HepG2 (cell line): ENCODE measurements at regions not wholly inside any gene's neighbourhood (a gene's known extent, or its start where the extent isn't known, plus 50 kb on each side); places are given as distances from the start of the nearest gene placed in this dataset.
A peak's percentile ranks its signal among the peaks of the same experiment; 100 is the strongest.

ENCODE experiments used
- ATAC-seq: fragments of 200-7000 bp; cut with Tn5 transposase; 3 replicates; pipeline ENCODE4 v1.9.1; 2020; ENCODE audit warnings: mild to moderate bottlenecking, moderate library complexity
- BruUV-seq: library from RNA; stranded (reverse); fragments of 400-500 nt; replicated peaks from 2 replicates; lab custom pipeline; 2021; lab: Mats Ljungman, UMichigan
- CTCF ChIA-PET: fragments of 300-600 bp; formaldehyde crosslinking; extraction: SDS; loops from one replicate; lab custom pipeline; 2021; ENCODE audit warnings: low total read pairs, inconsistent platforms, low intra/inter-chr PET ratio; lab: Yijun Ruan, JAX
- POLR2A ChIA-PET: fragments of 350-600 bp; sonication (Branson Sonifier 250); formaldehyde crosslinking; loops from one replicate; lab custom pipeline; 2020; ENCODE audit warnings: antibody characterized with exemption, inconsistent platforms; lab: Yijun Ruan, JAX
- DNase-seq: peaks from one replicate; pipeline ENCODE4 v3.0.0-alpha.2; 2015; ENCODE audit warnings: low spot score
- FAIRE-seq: peaks from 3 replicates; lab custom pipeline; 2011; peaks lifted over from hg19 to GRCh38; lab: Jason Lieb, UNC
- H2AFZ ChIP-seq: one replicate; pipeline ENCODE4 v1.6.1; 2011; ENCODE audit warnings: low read length, inconsistent platforms
- H3K27ac ChIP-seq: fragments of 300-600 bp; 3 replicates; pipeline ENCODE4 v1.8.0; 2011; ENCODE audit warnings: mixed run types, mild to moderate bottlenecking, mixed read lengths, low read length, inconsistent platforms; ENCODE audit not compliant: insufficient read depth; ENCODE audit errors: extremely low read length
- H3K27me3 ChIP-seq, 2 experiments: fragments of 200-600 bp in 1 of 2; 2 replicates in 1 of 2; 3 replicates in 1 of 2; pipeline versions ENCODE4 v1.6.0 to v1.8.0; 2011; ENCODE audit warnings: low read length in 2 of 2, mild to moderate bottlenecking in 2 of 2, moderate library complexity in 2 of 2, inconsistent platforms in 1 of 2; ENCODE audit not compliant: insufficient read depth in 2 of 2, control insufficient read depth in 1 of 2
- H3K36me3 ChIP-seq, 2 experiments: fragments of 200-600 bp in 1 of 2; replicated peaks in 1 of 2; 2 replicates in 1 of 2; 3 replicates in 1 of 2; pipeline versions ENCODE4 v1.5.1 to v1.8.0; 2011; ENCODE audit warnings: low read length in 2 of 2, inconsistent platforms in 1 of 2; ENCODE audit not compliant: insufficient read depth in 2 of 2, control insufficient read depth in 1 of 2
- H3K4me1 ChIP-seq: 2 replicates; pipeline ENCODE4 v1.5.1; 2012; ENCODE audit warnings: low read length, inconsistent platforms; ENCODE audit not compliant: insufficient read depth
- H3K4me2 ChIP-seq: 2 replicates; pipeline ENCODE4 v1.6.0; 2011; ENCODE audit warnings: low read depth, low read length, inconsistent platforms
- H3K4me3 ChIP-seq, 3 experiments: fragments of 200-600 bp in 1 of 3; sonication (generic), shearing (Covaris generic) in 1 of 3; replicated peaks in 1 of 3; 2 replicates each; pipeline ENCODE4 v1.5.1; 2011 to 2016; ENCODE audit warnings: low read length in 3 of 3, inconsistent platforms in 2 of 3, low read depth in 2 of 3, mild to moderate bottlenecking in 2 of 3, control low read depth in 1 of 3, mixed read lengths in 1 of 3; ENCODE audit not compliant: insufficient read depth in 1 of 3
- H3K79me2 ChIP-seq: one replicate; pipeline ENCODE4 v1.6.1; 2011; ENCODE audit warnings: low read length, inconsistent platforms; ENCODE audit not compliant: insufficient read depth
- H3K9ac ChIP-seq: 2 replicates; pipeline ENCODE4 v1.6.0; 2011; ENCODE audit warnings: mild to moderate bottlenecking, low read depth, low read length, inconsistent platforms; ENCODE audit not compliant: insufficient read depth
- H3K9me3 ChIP-seq: 2 replicates; pipeline ENCODE4 v1.5.1; 2012; ENCODE audit warnings: mild to moderate bottlenecking, low read length
- H4K20me1 ChIP-seq: 2 replicates; pipeline ENCODE4 v1.6.0; 2011; ENCODE audit warnings: inconsistent platforms, mild to moderate bottlenecking, low read length, moderate library complexity; ENCODE audit not compliant: insufficient read depth
- BRD4 ChIP-seq: sonication (generic); formaldehyde crosslinking; IDR thresholded peaks from 2 replicates; pipeline ENCODE4 v1.4.0; 2020; ENCODE audit warnings: missing genetic modification reagents
- FOSL2 ChIP-seq: sonication (generic); formaldehyde crosslinking; IDR thresholded peaks from 2 replicates; pipeline ENCODE4 v1.4.0; 2020; ENCODE audit warnings: missing genetic modification reagents
- FOXJ3 ChIP-seq: sonication (generic); formaldehyde crosslinking; IDR thresholded peaks from 2 replicates; pipeline ENCODE4 v1.4.0; 2020; ENCODE audit warnings: missing genetic modification reagents, mild to moderate bottlenecking, borderline replicate concordance
- GLI4 ChIP-seq: sonication (generic); formaldehyde crosslinking; IDR thresholded peaks from 2 replicates; pipeline ENCODE4 v1.5.1; 2020; ENCODE audit warnings: missing genetic modification reagents, mild to moderate bottlenecking, moderate library complexity, borderline replicate concordance
- IRF1 ChIP-seq: sonication (generic); formaldehyde crosslinking; IDR thresholded peaks from 2 replicates; pipeline ENCODE4 v1.4.0; 2020; ENCODE audit warnings: low read depth, mild to moderate bottlenecking, missing genetic modification reagents
- SRSF1 ChIP-seq: fragments of 200-400 bp; formaldehyde crosslinking; optimal IDR thresholded peaks from 2 replicates; pipeline ENCODE3; 2017; ENCODE audit warnings: mild to moderate bottlenecking, low read depth, low read length, moderate library complexity
- XRCC5 ChIP-seq: fragments of 200-400 bp; formaldehyde crosslinking; optimal IDR thresholded peaks from 2 replicates; pipeline ENCODE3; 2017; ENCODE audit warnings: mild to moderate bottlenecking, low read length
- ZGPAT ChIP-seq: IDR thresholded peaks from 2 replicates; pipeline ENCODE4 v1.6.1; 2016; ENCODE audit warnings: mild to moderate bottlenecking
- ZNF292 ChIP-seq: sonication (generic); formaldehyde crosslinking; IDR thresholded peaks from 2 replicates; pipeline ENCODE4 v1.8.1; 2022; ENCODE audit warnings: mild to moderate bottlenecking, low read depth, missing genetic modification reagents, borderline replicate concordance
- ZNF317 ChIP-seq: sonication (generic); formaldehyde crosslinking; IDR thresholded peaks from 2 replicates; pipeline ENCODE4 v1.5.0; 2020; ENCODE audit warnings: mild to moderate bottlenecking, missing genetic modification reagents
- ZNF768 ChIP-seq: sonication (generic); formaldehyde crosslinking; IDR thresholded peaks from 2 replicates; pipeline ENCODE4 v1.4.0; 2020; ENCODE audit warnings: missing genetic modification reagents
- ZNF891 ChIP-seq: sonication (generic); formaldehyde crosslinking; IDR thresholded peaks from 2 replicates; pipeline ENCODE4 v1.5.0; 2020; ENCODE audit warnings: mild to moderate bottlenecking, missing genetic modification reagents
- WGBS: methylation state at CpG from one replicate; pipeline ENCODE4 v1.1.6; 2017; ENCODE audit warnings: low lambda C conversion rate; 5-methylcytosine and 5-hydroxymethylcytosine counted together
- in situ Hi-C: cut with HindIII; loops from 2 replicates; pipeline ENCODE4 v1.10.0; 2017; ENCODE audit warnings: low pct_unique_long_range_greater_than_20kb; ENCODE audit not compliant: extremely low pct_ligation_motif_present
- intact Hi-C: fragments of 100-400 bp; cut with micrococcal nuclease; formaldehyde crosslinking; loops from one replicate; pipeline ENCODE4 v1.10.0; 2022; ENCODE audit not compliant: unreplicated experiment

GRCh38 chrX:53817548-53817947, 131.0 kb upstream of the HUWE1 start (continued):
- TF ChIP-seq ZGPAT (CRISPR knock-in tag), result no peak

- CTCF ChIA-PET, result no interaction called here
- BruUV-seq, result no TSS peak
- H4K20me1 ChIP-seq, result no peaks in the 10 kb centered on the region
- no peak for DNase-seq
- no peaks in the 10 kb centered on the region for H3K79me2 ChIP-seq
- FAIRE-seq, result no peak
- no peaks in the 10 kb centered on the region for H3K9me3 ChIP-seq
- H3K9ac ChIP-seq, result no peak overlapping the region
- no peaks in the 10 kb centered on the region for H3K36me3 ChIP-seq
- H3K4me3 ChIP-seq, result no peak overlapping the region
- H2AFZ ChIP-seq, result no peak overlapping the region
- peak; percentile 31; the same call in 1 of the 3 replicates for ATAC-seq
- no peak overlapping the region for H3K27ac ChIP-seq
- no peaks in the 10 kb centered on the region for H3K27me3 ChIP-seq
- H3K4me1 ChIP-seq, result no peaks in the 10 kb centered on the region
- WGBS, result 67% methylated on average over 4 of the region's 15 CpGs
- POLR2A ChIA-PET, result no interaction called here
- in situ Hi-C loops, result no loop called here
- intact Hi-C loops, result no loop called here
- H3K4me2 ChIP-seq, result no peak overlapping the region
- TF ChIP-seq ZNF891 (CRISPR knock-in tag), result no peak
- no peak for TF ChIP-seq ZNF317 (CRISPR knock-in tag)
- no peak for TF ChIP-seq IRF1 (CRISPR knock-in tag)
- no peak for TF ChIP-seq FOXJ3 (CRISPR knock-in tag)
- no peak for TF ChIP-seq GLI4 (CRISPR knock-in tag)
- no peak for TF ChIP-seq SRSF1
- TF ChIP-seq BRD4 (CRISPR knock-in tag), result no peak
- TF ChIP-seq XRCC5, result no peak
- TF ChIP-seq FOSL2 (CRISPR knock-in tag), result peak; percentile 22; the same call in 1 of the 2 replicates
- peak; percentile 66; the same call in 1 of the 2 replicates for TF ChIP-seq ZNF768 (CRISPR knock-in tag)
- TF ChIP-seq ZNF292 (CRISPR knock-in tag), result no peak
- TF ChIP-seq, all 625 proteins: peak for 2
Observed at GRCh38 chrX:53813670-53814440, 127.3 kb upstream of the HUWE1 start.
